IPS-NIHi7 (cell line): ENCODE measurements at regions not wholly inside any gene's neighbourhood (a gene's known extent, or its start where the extent isn't known, plus 50 kb on each side); places are given as distances from the start of the nearest gene placed in this dataset.
"Not testable (repeated sequence)": the region's sequence is repeated elsewhere in the genome, so short reads cannot be mapped to it uniquely, and the experiment has no call there.

Source experiments
- DNase-seq: peaks from one replicate; pipeline ENCODE4 v3.0.0; 2012; ENCODE audit warnings: mixed read lengths; ENCODE audit errors: extremely low spot score

DNA sequence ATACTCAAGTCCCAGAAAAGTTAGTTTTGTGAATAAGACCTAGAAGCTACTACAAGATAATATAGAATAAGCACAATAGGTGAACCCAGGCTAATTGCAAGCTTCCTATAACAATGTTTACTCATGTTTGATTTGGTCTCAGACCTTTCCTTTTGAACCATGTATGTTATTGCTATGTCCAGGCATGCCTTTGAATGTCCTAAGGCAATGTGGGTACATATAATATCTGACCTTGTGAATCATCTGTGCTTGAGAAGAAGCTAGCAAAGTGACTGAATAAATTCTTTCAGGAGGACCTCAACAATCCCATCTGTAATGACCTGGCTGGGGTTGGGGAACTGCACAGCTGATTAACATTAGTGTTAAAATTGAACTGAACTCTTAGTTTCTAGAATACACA, 1285.9 kb upstream of the CELF4 start:
- DNase-seq, result no peak

DNA sequence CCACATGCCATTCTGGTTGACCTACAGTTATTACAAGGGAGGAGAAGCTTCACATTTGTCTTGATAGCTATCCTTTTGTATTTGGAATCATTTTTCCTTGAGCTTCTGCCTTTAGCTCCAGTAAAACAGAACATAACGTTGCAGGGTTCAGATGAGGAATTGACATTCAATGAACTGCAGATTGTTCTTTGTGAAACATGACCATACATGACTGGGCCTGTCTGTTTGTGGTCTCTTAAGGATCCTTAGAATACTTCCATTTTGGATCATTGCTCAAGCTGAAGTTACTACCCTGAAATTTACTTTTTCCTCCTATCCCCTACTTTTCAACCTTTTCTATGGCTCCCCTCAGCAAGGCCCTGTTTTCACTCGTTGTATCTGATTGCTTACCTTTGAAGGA, 1281.7 kb upstream of the CELF4 start:
- no peak for DNase-seq

DNA sequence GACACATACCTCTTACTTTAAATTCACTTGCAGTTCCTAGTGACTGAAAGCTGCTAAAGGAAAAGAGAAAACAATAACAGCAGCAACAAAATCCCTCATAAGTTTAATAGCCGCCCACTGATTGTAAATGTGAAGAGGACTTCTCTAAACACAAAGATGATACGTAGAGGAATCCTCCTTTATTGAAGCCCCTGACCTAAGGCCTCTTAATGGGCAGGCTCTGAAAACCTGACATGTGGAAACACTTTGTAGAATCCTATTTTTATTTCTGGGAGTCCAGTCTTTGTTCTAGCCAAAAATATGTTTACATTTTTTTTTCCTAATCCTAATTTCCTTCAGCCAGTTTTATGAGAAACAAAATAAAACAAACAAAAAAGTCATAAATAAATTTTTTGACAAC, 1277.7 kb upstream of the CELF4 start:
- no peak for DNase-seq

DNA sequence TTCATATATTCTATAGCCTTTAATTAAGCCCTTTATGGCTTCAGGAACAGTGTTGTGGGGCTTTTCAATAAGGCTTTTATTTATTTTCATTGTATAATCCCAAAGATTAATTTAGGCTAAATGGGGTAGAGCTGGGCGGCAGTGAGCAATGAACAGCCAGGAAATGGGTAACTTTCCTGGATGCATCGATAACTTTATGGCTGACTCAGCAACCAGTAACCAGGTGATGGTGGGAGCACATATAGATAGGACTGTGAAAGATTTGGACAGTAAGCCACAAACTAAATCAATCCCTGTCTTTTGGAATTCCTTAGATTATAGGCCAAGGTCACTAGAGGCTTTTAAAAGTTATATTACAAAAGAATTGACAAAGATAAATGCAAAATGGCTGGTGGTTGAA, 1260.6 kb upstream of the CELF4 start:
- DNase-seq, result no peak

DNA sequence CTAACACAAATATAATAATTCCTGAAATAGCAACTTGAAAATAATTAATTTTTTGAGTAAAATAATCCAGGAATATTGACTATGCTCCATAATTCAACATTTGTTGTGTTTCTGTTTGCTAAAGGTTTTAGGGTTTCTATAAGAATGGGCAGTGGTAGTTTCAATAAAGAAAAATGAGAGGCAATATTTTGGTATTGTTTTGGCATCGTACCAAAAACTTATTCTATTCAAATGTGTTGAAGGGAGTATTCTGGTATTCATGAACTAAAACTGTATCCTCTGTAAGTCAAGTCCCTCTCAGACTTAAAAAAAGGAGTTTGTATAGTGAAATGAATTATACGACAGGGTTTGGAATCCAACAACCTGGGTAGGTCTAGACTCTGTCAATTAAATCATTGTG, 1245.6 kb upstream of the CELF4 start:
- DNase-seq, result no peak

DNA sequence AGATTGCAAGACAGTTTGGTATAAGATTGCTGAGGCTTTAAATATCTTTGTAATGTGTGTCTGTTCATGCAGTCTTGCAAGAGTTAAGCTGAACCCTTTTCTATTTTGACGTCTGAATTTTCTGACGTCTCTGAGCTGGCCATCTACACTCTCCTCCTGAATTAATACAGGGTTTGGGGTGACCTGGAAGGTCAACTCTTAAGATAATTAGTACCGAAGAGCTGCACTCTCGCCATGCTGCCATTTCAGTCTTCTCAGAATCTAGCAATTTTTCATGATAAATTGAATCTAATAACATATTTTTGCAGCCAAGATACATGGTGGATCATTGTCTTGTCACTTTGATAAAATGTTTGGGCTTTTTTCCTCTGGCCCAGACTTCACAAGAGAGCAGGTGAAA, 1245.2 kb upstream of the CELF4 start:
- DNase-seq, result no peak

DNA sequence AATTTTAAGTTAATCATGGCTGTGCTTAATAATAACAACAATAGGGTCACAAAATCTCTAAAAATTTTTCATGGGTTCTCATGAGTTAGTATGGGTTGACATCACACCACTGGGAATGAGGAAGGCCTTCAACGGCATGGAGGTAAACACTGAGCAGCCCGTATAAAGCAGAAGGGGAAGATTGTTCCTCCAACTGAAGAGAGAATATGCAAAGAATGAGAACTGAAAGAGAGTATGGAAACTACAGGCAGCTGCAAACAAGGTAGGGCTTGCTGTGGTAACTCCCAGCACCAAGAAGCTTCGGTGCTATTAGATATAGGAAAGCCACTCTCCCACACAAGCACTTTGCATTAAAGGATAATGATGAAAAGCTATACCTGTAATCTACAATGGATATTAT, 1242.3 kb upstream of the CELF4 start:
- DNase-seq, result no peak

DNA sequence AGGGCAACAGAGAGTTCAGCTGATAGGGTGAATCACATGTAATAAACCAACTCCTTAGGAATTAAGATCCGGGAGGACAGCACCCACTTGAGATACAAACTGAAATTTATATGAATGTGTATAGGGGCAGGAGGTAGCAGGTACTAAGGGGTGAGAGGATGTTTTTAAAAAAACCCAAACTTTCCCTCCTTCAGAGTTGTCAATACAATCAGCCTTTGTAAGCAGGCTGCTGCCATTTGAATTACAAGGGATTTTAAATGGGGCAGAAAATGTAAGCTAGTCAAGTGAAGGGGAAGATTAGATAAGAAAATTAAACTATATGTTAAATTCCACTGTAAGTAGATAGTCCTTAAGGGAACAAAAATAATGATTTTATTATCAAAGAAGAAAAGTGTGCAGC, 1239.7 kb upstream of the CELF4 start:
- no peak for DNase-seq

DNA sequence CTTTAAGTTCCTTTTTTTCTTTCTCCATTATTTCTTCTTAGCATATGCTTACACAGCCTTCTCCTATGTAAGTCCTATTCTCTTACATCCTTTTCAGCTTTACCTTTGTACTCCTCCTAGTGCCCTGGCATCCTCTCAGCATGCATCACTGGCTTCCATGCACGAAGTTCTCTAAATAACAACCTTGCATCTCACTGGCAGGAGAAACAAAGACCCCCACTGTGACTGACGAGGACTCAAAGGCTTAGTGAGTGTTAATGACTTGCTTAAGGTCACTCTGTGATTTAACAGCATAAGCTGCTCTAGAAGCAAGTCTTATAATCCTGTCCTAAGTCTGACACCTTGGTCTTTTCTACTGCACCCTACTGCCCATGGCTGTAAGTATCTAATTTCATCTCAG, 1236.0 kb upstream of the CELF4 start:
- peak; percentile 15 for DNase-seq

DNA sequence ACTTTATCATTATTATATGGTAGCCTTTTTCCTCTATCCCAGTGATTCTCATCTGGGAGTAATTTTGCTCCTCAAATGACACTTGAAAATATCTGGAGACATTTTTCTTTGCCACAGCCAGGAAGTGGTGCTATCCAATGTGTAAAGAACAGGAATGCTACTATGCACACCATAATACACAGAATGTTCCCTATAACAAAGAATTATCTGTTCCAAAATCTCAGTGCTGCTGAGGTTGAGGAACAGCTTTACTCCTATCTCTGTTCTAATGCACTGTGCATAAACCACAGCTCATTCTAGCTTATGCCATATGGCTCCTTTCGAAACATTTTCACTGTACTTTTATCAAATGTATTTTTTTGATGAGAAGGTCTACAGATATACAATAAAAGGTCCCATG, 1231.2 kb upstream of the CELF4 start:
- no peak for DNase-seq

DNA sequence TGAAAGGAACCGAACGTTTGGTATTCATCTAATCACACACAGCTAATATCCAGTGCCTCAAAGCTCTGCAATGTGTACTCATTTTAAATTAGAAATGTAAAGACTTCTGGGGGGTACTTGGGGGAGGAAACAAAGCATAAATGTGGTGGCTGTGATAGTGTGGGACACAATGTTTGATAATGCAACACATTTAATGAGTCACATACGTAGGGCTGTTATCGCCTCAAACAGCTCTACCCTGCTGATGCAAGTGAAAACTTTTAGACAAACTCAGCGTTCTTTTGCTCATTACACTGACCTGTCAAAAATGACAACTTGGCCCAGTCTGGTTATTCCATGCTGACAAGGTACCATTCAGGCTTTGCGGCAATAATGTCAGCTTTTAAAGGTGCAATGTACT, 1227.1 kb upstream of the CELF4 start:
- no peak for DNase-seq

DNA sequence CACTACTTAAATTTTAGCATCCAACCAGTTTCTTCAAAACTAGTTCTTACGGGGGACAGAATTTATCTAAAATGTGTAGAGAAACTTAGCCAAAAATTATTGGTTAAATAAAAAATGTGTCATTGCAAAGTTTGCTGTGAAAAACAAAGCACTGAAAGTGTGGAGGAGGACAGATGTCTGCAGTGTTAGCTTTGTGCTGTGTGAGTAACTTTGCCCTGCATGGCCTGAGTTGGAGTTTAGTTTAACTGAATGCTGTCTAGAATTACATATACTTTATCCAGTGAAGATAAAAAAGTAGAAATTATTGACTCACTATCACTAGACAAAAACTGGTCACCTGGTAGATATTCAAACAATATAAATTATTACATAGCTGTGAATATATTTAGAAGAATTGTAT, 1225.2 kb upstream of the CELF4 start:
- no peak for DNase-seq

DNA sequence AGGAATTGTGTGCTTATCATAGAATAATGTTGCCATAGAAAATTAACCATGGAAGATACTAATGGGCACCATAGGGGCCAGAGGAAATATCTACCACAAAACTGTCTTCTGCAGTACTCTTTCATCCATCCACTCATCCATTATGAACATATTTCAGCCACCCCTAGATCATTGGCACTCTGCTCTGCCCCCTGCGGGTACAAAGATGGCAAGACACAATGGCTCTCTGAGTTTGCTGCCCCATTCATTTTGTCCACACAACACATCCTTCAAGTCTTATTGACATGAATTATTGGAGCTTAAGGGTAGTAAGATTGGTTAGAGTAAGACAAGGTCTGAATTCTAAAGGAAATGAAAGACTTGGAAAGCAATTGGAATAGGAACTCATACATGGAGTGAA, 1224.7 kb upstream of the CELF4 start:
- DNase-seq, result peak; percentile 55

DNA sequence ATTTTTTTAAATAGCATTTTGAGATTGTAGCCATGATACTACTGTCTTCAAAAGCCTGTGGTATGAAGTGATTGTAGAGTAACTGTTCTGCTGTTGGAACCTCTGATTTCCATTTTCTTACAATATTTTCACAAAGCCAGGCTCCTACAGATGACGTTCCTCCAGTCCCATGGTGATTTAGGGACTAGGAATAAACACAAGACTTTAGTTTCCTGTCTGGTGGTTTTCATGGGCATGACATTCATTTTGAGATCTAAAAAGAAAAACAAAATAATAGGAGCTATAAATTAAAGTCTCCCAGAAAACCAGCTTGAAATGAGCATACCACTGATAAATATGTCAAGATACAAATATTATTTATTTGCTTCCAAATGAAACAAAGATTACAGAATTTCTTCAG, 1223.5 kb upstream of the CELF4 start:
- DNase-seq, result no peak

DNA sequence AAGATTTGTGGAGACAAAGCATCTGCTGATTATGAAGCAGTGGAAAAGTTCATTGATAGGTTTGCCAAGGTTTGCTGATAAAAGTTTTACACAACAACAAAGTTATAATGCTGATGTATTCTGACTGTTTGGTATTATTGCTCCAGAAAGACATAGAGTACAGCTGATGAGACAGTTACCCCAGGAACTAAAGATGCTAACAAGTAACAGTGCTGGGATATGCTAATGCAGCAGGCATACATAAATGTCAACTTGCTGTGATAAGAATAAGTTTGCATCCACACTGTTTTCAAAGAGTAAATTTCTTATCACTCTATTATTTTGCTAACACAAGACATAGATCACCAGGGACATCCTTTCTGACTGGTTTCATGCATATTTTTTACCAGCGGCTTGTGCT, 1221.3 kb upstream of the CELF4 start:
- DNase-seq, result no peak

DNA sequence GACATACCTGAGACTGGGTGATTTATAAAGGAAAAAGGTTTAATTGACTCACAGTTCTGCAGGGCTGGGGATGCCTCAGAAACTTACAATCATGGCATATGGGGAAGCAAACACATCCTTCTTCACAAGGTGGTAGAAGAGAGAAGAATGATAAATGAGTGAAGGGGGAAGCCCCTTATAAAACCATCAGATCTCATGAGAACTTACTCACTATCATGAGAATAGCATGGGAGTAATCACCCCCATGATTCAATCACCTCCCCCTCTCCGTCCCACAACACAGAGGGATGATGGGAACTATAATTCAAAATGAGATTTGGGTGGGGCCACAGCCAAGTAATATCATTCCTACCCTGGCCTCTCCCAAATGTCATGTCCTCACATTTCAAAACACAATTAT, 1206.0 kb upstream of the CELF4 start:
- not testable (repeated sequence) for DNase-seq

DNA sequence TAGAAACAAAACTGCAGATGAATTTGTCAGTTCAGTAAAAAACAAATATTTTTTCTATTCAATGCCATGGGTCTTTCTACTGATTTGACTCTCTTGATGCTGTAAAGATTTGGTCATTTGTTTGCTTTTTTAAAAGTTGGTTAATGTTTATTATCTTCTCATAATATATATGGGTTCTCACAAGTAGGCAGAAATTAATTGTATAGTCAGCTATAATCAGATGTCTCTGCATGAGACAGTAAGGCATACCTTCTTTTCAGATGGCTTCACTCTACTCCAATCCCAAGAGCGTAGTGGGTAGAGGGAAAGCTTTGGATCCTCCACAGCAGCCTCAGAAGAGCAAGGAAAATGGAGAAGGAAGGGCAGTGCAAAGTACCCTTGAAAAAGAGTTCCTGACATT, 1202.9 kb upstream of the CELF4 start:
- no peak for DNase-seq

DNA sequence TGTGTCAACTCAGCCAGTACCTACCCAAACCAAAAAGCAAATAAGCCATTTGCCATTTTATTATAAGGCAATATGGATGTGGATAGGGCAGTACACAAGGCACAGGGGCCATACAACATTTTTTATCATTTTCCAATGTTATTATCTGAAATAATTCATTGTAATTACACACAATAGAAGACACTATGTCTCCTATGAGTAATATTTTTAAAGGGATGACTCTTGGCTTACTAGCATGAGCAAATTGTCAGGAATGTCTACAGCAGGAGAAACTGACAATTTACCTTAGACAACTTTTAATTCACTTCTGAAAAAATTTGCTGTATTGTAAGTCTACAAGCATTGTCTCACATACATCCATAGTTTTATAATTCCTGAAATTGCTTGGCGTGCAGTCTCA, 1193.9 kb upstream of the CELF4 start:
- DNase-seq, result no peak

DNA sequence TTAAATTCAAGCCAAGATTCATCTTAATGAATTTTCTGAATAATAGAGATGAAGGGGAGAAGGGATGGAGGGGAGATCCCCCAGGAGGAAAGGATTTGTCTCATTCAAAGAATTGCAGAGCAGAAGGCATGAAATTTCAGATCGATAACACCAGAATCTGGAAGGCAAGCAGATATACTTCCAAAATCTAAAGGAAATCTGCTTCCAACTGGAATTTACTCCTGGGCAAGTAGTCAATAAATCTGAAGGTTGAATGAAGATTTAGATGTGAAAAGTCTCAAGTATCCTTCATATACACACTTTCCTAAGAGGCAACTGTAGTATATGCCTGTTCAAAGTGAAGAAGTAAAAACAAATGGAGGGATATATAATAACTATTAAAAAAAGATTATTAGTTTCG, 1190.8 kb upstream of the CELF4 start:
- no peak for DNase-seq

DNA sequence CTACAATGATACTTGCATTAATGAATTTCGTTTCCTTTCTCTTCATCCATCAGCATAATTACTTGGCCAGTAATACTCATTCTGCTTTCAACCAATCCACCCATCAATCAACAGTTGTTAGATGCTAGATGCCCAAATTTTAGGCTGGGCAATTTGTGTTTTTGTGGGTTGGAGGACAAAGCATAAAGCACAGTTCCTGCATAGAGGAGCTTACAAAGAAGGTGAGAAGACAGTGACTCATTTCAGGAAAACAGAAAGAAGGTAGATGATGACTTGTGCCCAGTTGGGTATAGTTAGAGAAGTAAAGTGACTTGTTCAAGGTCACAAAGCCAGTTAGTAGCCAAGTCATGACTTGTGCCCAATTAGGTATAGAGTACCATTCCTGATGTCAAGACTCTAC, 1186.8 kb upstream of the CELF4 start:
- no peak for DNase-seq

DNA sequence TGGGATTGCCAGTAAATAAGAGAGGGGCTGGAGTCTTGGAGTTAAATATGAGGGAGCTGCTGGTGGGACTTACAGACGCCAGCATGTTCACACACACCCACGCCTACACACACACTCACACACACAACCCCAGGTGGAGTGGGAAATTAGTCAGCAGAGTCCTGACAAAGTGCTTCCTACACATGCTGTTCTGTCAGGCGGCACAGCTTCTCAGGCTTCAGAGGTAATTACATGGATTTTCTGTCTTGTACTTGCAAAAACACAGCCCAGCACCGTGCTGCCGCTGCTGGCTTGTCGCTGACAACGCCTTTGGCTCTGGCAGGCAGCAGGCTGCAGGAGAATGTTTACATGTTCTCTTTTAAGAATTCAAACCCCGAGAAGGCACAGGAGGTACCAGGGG, 1186.3 kb upstream of the CELF4 start:
- DNase-seq, result no peak

DNA sequence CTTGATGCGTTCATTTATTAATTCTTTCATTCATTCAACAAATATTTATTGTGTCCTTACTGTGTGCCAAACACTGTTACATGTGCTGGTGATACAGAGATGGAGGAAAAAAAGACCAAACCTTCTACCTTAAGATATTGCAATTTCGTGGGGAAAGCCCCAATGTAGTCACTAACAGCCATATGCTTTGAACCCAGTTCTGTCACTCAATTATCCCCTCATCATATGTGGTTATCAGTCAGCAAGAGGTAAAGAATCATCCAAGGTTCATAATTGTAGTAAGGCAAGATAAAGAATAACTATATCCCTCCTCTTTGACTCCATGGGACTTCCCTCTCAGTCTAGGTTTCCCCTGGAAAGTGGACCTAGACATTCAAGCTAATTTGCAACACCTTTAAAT, 1185.6 kb upstream of the CELF4 start:
- DNase-seq, result no peak

DNA sequence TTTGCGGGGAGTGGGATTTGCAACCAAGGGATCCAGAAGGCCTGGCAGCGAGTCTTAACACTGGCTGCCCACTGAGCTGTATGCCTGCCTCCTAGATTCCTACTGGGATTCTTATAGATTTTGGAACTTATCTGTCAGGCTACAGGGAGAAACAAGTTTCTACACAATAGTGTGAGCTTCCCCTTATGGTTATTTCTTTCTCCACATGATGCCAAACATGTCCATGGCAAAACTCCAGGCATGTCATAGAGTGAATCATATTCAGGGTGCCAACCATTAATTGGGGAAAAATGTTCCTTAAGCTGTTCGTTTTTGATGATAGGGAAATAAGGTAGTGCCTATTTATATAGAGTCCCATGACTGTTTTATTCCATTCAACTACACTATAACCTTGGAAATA, 1185.2 kb upstream of the CELF4 start:
- DNase-seq, result no peak

DNA sequence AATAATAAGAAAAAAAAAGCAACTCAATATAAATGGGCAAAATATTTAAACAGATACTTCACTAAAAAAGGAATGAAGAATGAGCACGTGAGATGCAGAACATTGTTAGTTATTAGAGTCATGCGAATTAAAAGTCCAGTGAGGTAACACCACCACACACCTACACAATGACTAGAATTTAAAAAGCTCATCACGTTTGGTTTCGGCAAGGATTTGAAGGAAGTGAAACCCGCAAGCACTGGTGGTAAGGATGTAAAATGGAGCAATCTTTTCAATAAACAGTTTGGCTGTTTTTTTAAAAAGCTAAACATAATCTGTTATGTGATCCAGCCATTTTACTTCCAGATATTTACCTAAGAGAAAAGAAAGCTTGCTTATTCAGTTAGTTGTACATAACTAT, 1181.6 kb upstream of the CELF4 start:
- no peak for DNase-seq

DNA sequence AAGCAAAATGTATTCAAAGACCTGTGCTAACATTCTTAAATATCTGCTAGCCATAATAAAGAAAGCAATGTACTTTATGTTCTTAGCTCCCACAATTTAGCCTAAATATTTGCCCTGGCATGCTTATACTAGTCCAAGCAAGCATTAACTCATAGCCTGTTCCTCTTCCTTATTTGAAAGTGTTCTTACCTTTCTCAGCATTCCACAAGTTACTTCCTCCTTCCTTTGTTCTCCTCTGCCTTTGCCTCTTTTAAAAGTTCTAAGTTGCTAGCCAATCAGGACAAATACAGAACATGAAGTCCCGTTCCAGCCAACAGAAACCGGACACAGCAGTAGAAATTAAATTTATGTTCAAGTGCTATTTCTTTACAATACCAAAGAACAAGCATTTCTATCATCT, 1154.6 kb upstream of the CELF4 start:
- not testable (repeated sequence) for DNase-seq
